ENCODE measurements at regions not wholly inside any gene's neighbourhood (a gene's known extent, or its start where the extent isn't known, plus 50 kb on each side); places are given as distances from the start of the nearest gene placed in this dataset.
A peak's percentile ranks its signal among the peaks of the same experiment; 100 is the strongest.

DNA sequence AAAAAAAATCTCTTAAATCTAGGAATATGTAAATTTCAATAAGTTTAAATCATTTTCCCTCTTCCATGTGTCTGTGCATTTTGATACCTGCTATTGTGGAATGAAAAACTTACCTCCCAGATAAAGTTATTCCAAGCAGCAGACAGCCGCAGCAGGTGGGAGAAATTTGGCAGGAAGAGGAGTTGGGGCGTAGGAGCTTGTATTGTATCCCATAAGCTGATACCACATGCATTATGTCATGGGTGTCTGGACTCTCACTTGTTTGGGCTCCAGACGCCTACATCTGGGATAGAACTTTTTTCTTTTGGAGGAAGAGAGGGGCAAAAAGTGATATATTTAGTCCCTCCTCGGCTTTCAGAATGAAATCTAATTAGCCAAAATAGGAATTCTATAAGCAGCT is 59.3 kb upstream of the TCF4 start:
- Histone ChIP-seq H3K27me3 (ENCODE audit: insufficient read depth, low read length) (no peaks in the 10 kb centered on the region), H3K4me1 (ENCODE audit: insufficient read depth, low read length) (no peaks in the 10 kb centered on the region), H4K20me1 (ENCODE audit: insufficient read depth, low read length) (no peaks in the 10 kb centered on the region), H3K27ac (ENCODE audit: low read depth, low read length) (no peak overlapping the region), H3K79me2 (ENCODE audit: insufficient read depth, low read length) (no peaks in the 10 kb centered on the region), H3K9ac (ENCODE audit: low read length) (no peak overlapping the region), H2AFZ (ENCODE audit: low read depth, low read length) (no peak overlapping the region), H3K4me2 (ENCODE audit: low read length) (no peak overlapping the region), H3K4me3 (ENCODE audit: insufficient read depth, low read depth, low read length) (no peak overlapping the region), H3K36me3 (ENCODE audit: insufficient read depth, low read length) (no peaks in the 10 kb centered on the region), H3K9me3 (ENCODE audit: insufficient read depth, low read depth, low read length) (no peaks in the 10 kb centered on the region)
- DNase-seq (ENCODE audit: low read depth): peak; percentile 50
- Mint-ChIP-seq H3K36me3 (ENCODE audit: low read depth, unreplicated experiment) (no peaks in the 10 kb centered on the region), H3K9me3 (ENCODE audit: unreplicated experiment) (no peaks in the 10 kb centered on the region), H3K27me3 (ENCODE audit: low read depth, unreplicated experiment) (no peaks in the 10 kb centered on the region), H3K4me3 (ENCODE audit: unreplicated experiment) (no peak overlapping the region), H3K27ac (ENCODE audit: unreplicated experiment) (no peak overlapping the region), H3K4me1 (ENCODE audit: low read depth, unreplicated experiment) (peaks cover 24% of the 10 kb centered on the region)
- no peak for FAIRE-seq
- TF ChIP-seq, protein P1, sequence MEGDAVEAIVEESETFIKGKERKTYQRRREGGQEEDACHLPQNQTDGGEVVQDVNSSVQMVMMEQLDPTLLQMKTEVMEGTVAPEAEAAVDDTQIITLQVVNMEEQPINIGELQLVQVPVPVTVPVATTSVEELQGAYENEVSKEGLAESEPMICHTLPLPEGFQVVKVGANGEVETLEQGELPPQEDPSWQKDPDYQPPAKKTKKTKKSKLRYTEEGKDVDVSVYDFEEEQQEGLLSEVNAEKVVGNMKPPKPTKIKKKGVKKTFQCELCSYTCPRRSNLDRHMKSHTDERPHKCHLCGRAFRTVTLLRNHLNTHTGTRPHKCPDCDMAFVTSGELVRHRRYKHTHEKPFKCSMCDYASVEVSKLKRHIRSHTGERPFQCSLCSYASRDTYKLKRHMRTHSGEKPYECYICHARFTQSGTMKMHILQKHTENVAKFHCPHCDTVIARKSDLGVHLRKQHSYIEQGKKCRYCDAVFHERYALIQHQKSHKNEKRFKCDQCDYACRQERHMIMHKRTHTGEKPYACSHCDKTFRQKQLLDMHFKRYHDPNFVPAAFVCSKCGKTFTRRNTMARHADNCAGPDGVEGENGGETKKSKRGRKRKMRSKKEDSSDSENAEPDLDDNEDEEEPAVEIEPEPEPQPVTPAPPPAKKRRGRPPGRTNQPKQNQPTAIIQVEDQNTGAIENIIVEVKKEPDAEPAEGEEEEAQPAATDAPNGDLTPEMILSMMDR (IDR thresholded peaks at IDR 0.05; ENCODE audit: insufficient read depth, low read depth, low read length): no peak
- TF ChIP-seq EZH2 (IDR thresholded peaks at IDR 0.05; ENCODE audit: insufficient read depth, low read length): no peak

DNA sequence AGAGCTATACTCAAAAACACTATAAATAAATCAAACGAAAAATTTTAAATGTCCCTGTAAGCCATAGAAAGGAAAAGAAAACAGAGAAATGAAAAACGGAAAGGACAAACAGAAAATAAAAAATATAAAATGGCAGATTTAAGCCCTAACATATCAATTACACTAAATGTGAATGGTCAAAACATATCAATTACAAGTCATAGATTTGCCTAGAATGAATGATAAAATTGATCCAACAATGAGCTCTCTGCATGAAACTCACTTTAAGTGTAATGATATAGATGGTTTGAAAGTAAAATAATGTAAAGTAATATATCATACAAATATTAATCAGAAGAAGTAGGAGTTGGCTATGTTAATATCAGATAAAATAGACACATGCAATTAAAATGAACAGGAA is 54.2 kb upstream of the TCF4 start:
- Mint-ChIP-seq H3K9me3 (ENCODE audit: unreplicated experiment) (peaks cover 3% of the 10 kb centered on the region), H3K4me1 (ENCODE audit: low read depth, unreplicated experiment) (peaks cover 2% of the 10 kb centered on the region), H3K36me3 (ENCODE audit: low read depth, unreplicated experiment) (no peaks in the 10 kb centered on the region), H3K27ac (ENCODE audit: unreplicated experiment) (no peak overlapping the region), H3K4me3 (ENCODE audit: unreplicated experiment) (no peak overlapping the region), H3K27me3 (ENCODE audit: low read depth, unreplicated experiment) (no peaks in the 10 kb centered on the region)
- Histone ChIP-seq H3K4me1 (ENCODE audit: insufficient read depth, low read length) (no peaks in the 10 kb centered on the region), H3K9me3 (ENCODE audit: insufficient read depth, low read depth, low read length) (no peaks in the 10 kb centered on the region), H3K4me2 (ENCODE audit: low read length) (no peak overlapping the region), H3K36me3 (ENCODE audit: insufficient read depth, low read length) (no peaks in the 10 kb centered on the region), H3K79me2 (ENCODE audit: insufficient read depth, low read length) (no peaks in the 10 kb centered on the region), H2AFZ (ENCODE audit: low read depth, low read length) (no peak overlapping the region), H3K27ac (ENCODE audit: low read depth, low read length) (no peak overlapping the region), H3K4me3 (ENCODE audit: insufficient read depth, low read depth, low read length) (no peak overlapping the region), H3K27me3 (ENCODE audit: insufficient read depth, low read length) (no peaks in the 10 kb centered on the region), H4K20me1 (ENCODE audit: insufficient read depth, low read length) (no peaks in the 10 kb centered on the region), H3K9ac (ENCODE audit: low read length) (no peak overlapping the region)
- FAIRE-seq (no peak), DNase-seq (ENCODE audit: low read depth) (no peak)
- no peak for TF ChIP-seq EZH2 (IDR thresholded peaks at IDR 0.05; ENCODE audit: insufficient read depth, low read length)
- TF ChIP-seq, protein P1 (IDR thresholded peaks at IDR 0.05; ENCODE audit: insufficient read depth, low read depth, low read length): no peak

DNA sequence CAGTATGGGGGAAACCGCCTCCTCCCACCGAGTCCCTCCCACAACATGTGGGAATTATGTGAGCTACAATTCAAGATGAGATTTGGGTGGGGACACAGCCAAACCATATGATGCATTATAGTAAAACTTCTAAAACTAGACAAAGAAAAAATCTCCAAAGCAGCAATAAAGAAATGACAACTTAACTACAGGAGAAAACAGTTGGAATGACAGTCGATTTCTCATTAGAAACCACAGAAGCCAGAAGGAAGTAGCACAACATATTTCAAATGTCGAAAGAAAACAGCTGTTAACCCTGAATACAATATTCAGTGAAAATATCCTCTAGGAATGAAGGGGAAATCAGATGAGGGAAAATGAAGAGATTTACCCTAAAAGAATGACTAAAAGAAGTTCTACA is 53.5 kb upstream of the TCF4 start:
- no peaks in the 10 kb centered on the region for H3K4me1 Mint-ChIP-seq (ENCODE audit: low read depth, unreplicated experiment)
- no peak for TF ChIP-seq EZH2 (IDR thresholded peaks at IDR 0.05; ENCODE audit: insufficient read depth, low read length)
- TF ChIP-seq, protein P1 (IDR thresholded peaks at IDR 0.05; ENCODE audit: insufficient read depth, low read depth, low read length): no peak

More for the DNA sequence above, 53.5 kb upstream of the TCF4 start:
- no peak for FAIRE-seq
- H3K27ac ChIP-seq (ENCODE audit: low read depth, low read length): no peak overlapping the region
- H3K4me2 ChIP-seq (ENCODE audit: low read length): no peak overlapping the region
- no peaks in the 10 kb centered on the region for H3K36me3 ChIP-seq (ENCODE audit: insufficient read depth, low read length)
- H2AFZ ChIP-seq (ENCODE audit: low read depth, low read length): no peak overlapping the region
- H3K9ac ChIP-seq (ENCODE audit: low read length): no peak overlapping the region
- H3K4me1 ChIP-seq (ENCODE audit: insufficient read depth, low read length): no peaks in the 10 kb centered on the region
- H3K27me3 ChIP-seq (ENCODE audit: insufficient read depth, low read length): no peaks in the 10 kb centered on the region
- Mint-ChIP-seq H3K9me3 (ENCODE audit: unreplicated experiment) (peaks cover 3% of the 10 kb centered on the region), H3K36me3 (ENCODE audit: low read depth, unreplicated experiment) (no peaks in the 10 kb centered on the region), H3K27me3 (ENCODE audit: low read depth, unreplicated experiment) (no peaks in the 10 kb centered on the region), H3K4me3 (ENCODE audit: unreplicated experiment) (no peak overlapping the region), H3K27ac (ENCODE audit: unreplicated experiment) (no peak overlapping the region)
- H3K4me3 ChIP-seq (ENCODE audit: insufficient read depth, low read depth, low read length): no peak overlapping the region
- no peaks in the 10 kb centered on the region for H3K9me3 ChIP-seq (ENCODE audit: insufficient read depth, low read depth, low read length)
- no peaks in the 10 kb centered on the region for H3K79me2 ChIP-seq (ENCODE audit: insufficient read depth, low read length)
- peak; percentile 77 for DNase-seq (ENCODE audit: low read depth)
- no peaks in the 10 kb centered on the region for H4K20me1 ChIP-seq (ENCODE audit: insufficient read depth, low read length)
